Renal cortical epithelial cell (primary cell): ENCODE measurements at regions not wholly inside any gene's neighbourhood (a gene's known extent, or its start where the extent isn't known, plus 50 kb on each side); places are given as distances from the start of the nearest gene placed in this dataset.

Experiments
- DNase-seq: peaks from one replicate; pipeline ENCODE4 v3.0.0-alpha.2; 2011; ENCODE audit warnings: low read depth

DNA sequence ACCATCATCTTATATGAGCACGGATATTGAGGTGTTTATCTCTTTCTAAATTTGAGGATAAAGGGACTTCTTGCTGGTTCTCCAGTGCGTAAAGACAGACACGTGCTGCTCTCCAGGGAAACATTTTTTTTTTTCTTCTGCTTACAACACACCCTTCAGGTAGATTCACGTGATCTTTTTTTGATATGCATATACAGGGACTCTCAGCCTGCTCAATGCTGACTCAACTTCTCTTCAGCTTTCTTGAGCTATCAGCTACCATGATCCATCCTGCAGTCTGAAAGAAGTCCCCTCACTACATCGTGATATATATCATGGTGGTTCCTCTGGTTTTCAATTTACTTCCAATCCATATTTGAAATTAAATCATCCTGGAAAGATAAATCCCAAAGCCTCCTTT, 87.1 kb upstream of the SLITRK3 start:
- no peak for DNase-seq

DNA sequence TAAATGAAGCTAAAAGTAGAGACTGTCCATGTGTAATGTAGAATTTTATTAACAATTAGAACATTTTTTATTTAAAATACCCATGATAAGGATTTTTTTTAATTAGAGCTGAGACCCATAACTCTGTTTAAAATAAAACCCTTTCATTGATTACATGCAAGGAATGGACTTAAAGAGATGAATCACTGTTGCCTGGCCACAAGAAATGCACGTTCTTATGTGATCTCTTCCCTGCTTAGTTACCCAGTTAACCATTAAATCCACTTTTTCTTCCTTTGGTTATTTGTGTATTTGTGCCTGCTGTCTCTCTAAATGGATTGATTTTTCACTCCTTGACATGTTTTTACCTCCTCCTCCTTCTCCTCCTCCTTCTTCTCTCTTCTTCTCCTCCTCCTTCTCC, 83.3 kb upstream of the SLITRK3 start:
- DNase-seq: peak; percentile 87

DNA sequence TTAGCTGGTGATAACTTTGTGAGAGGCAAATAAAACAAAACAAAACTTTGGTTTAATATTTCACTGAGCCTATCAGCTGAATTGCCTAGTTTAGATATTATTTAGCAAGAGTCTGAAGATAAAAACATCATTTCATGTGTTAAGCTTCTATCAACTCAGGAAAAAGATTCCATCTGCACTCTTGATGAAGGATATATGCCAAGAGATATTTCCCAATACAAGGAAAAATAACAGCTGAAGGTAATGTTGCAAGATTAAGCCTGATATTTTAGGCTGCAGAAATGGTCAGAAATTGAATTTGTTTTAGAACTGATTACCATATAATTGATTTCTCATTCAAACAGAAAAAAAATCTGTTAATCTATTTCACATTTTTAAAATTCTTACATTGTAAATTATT, 77.2 kb upstream of the SLITRK3 start:
- DNase-seq: no peak

DNA sequence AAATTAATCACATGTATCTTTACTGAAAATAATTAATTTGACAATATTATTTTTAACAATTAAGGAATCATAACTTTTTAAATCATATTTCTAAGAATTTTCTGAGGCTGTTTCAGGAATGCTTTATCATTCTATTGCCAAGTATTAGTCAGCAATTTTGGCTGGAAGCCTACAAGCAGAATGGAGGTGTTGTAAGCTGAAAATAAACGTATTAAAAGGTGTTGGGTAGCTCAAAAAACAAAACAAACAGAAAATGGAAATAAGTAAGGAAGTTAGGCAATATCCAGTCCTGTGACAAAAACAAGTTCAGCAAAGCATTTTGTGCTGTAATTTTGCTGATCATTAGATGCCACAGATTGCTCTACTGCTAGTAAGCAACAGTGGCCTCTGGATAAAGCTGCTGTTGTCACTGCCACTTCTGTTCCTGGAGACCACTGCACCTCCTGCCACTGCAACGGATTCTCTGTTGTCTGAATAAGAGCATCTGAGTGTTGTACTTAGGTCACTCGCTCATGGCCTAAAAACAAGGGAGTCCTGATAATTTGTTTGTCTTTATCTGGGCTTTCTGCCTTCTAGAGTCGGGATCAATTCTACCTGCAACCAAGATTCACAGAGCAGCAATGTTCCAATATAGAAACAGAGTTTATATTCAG, 63.5 kb upstream of the SLITRK3 start:
- DNase-seq: peak; percentile 69

DNA sequence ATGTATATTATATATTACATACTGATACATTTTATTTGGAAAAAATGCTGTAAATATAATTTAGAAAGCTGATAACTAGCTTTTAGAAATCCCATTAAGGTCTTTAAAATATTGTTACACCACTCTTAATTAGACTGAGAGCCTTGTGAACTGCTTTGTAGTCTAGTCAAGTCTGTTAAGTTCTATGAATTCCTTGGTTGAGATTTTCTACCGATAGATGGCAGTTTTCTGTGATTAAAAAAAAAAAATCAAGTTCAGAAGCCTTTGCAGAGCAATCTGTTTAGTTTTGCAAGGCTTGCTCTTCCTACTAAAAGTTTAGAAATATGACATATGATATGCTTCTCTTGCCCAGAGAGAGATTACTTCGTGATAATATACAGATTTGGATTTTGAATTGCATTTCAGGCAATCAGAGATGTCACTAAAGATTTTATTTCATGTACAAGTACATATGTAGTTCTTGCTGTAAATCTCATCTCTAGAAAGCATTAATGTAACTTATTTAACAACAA, 60.4 kb upstream of the SLITRK3 start:
- peak; percentile 16 for DNase-seq

DNA sequence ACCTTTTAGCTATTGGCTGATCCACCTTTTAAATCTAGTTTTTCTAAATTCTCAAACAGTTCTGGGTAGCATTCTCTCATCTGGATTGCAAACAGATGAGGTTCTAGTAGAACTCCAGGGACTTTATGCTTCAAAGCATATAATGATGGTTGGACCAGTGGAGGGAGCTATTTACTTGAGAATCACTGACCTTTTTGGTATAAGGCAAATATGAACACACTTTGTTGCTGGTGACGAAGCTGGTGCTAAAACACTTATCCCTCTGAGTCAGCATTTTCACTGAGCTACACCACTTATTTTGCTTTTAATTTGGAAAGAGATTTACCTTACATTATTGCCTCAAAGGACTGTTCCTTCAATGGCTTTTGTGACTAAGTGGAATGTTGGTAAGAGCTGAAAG, 58.6 kb upstream of the SLITRK3 start:
- DNase-seq: peak; percentile 73
